Fibroblast of lung (primary cell): ENCODE measurements at regions not wholly inside any gene's neighbourhood (a gene's known extent, or its start where the extent isn't known, plus 50 kb on each side); places are given as distances from the start of the nearest gene placed in this dataset.

Experiments used
- CTCF ChIP-seq, 2 donors: IDR thresholded peaks in 1 of 2; conservative IDR thresholded peaks in 1 of 2; 1 replicate in 1 of 2; 2 replicates in 1 of 2; pipeline ENCODE4 v1.5.1; 2011 to 2012; ENCODE audit warnings: low read length in 2 of 2, control low read depth in 1 of 2, inconsistent platforms in 1 of 2, low read depth in 1 of 2, mild to moderate bottlenecking in 1 of 2
- EZH2 ChIP-seq: IDR thresholded peaks from 2 replicates; pipeline ENCODE4 v1.5.1; 2012; ENCODE audit warnings: low read length, control low read depth, mild to moderate bottlenecking; ENCODE audit errors: missing control alignments

GRCh38 chr22:49290711-49291110, 537.0 kb downstream of the BRD1 start:
- no peak for TF ChIP-seq CTCF (conservative IDR thresholded peaks at IDR 0.05 in 1 of 2, IDR thresholded peaks at IDR 0.05 in 1 of 2; ENCODE audit: low read depth in 1 of 2, low read length in 2 of 2)
- no peak for TF ChIP-seq EZH2
